ENCODE measurements at regions not wholly inside any gene's neighbourhood (a gene's known extent, or its start where the extent isn't known, plus 50 kb on each side); places are given as distances from the start of the nearest gene placed in this dataset.

DNA sequence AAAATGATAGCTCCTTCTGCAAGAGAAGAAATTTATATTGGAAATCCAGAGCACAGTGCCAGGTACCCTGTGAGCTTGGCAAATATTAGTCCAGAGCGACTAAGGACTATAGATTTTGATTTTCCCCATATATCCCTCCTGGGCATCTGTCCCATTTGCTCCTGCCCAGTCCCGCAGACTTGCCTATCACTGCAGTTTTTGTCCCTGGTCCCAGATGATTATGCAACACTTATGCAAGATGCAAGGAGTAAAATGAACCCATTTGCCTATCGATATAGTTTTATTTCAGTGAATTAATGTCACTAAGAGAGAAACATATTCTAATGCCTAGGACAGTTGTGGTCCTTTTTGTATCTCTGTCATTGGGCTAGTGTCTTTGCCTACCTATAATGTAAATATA is 215.9 kb upstream of the BMP4 start:
- TF ChIP-seq, protein P1, sequence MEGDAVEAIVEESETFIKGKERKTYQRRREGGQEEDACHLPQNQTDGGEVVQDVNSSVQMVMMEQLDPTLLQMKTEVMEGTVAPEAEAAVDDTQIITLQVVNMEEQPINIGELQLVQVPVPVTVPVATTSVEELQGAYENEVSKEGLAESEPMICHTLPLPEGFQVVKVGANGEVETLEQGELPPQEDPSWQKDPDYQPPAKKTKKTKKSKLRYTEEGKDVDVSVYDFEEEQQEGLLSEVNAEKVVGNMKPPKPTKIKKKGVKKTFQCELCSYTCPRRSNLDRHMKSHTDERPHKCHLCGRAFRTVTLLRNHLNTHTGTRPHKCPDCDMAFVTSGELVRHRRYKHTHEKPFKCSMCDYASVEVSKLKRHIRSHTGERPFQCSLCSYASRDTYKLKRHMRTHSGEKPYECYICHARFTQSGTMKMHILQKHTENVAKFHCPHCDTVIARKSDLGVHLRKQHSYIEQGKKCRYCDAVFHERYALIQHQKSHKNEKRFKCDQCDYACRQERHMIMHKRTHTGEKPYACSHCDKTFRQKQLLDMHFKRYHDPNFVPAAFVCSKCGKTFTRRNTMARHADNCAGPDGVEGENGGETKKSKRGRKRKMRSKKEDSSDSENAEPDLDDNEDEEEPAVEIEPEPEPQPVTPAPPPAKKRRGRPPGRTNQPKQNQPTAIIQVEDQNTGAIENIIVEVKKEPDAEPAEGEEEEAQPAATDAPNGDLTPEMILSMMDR (IDR thresholded peaks at IDR 0.05), result no peak
- TF ChIP-seq POLR2A (IDR thresholded peaks at IDR 0.05), result no peak
